GM18507 (cell line): ENCODE measurements at regions not wholly inside any gene's neighbourhood (a gene's known extent, or its start where the extent isn't known, plus 50 kb on each side); places are given as distances from the start of the nearest gene placed in this dataset.

Source experiments
- DNase-seq: peaks from one replicate; pipeline ENCODE4 v3.0.0; 2011; ENCODE audit warnings: low read depth; ENCODE audit not compliant: insufficient read length; ENCODE audit errors: extremely low spot score
- FAIRE-seq: peaks from 2 replicates; lab custom pipeline; 2011; peaks lifted over from hg19 to GRCh38; lab: Jason Lieb, UNC

- no peak for FAIRE-seq
- no peak for DNase-seq
Measured at GRCh38 chr2:7407906-7408680, 490.9 kb downstream of the RNF144A start.

GRCh38 chr2:7411691-7412090, 494.5 kb downstream of the RNF144A start:
- FAIRE-seq = no peak
- no peak for DNase-seq

- DNase-seq (no peak), FAIRE-seq (no peak)
Measured at GRCh38 chr2:7417845-7418742, 500.9 kb downstream of the RNF144A start.

- DNase-seq (no peak), FAIRE-seq (no peak)
Measured at GRCh38 chr2:7419186-7419585, 502.0 kb downstream of the RNF144A start.

GRCh38 chr2:7419814-7420311, 502.7 kb downstream of the RNF144A start:
- FAIRE-seq (no peak), DNase-seq (no peak)

GRCh38 chr2:7420530-7420929, 503.3 kb downstream of the RNF144A start:
- DNase-seq = no peak
- no peak for FAIRE-seq

- FAIRE-seq = no peak
- no peak for DNase-seq
Measured at GRCh38 chr2:7424481-7424880, 507.3 kb downstream of the RNF144A start.

GRCh38 chr2:7427293-7428060, 510.3 kb downstream of the RNF144A start:
- FAIRE-seq (peak; percentile 91), DNase-seq (peak; percentile 29)

GRCh38 chr2:7428454-7429204, 511.4 kb downstream of the RNF144A start:
- no peak for DNase-seq
- FAIRE-seq = no peak

GRCh38 chr2:7429733-7430132, 512.5 kb downstream of the RNF144A start:
- FAIRE-seq (no peak), DNase-seq (no peak)

GRCh38 chr2:7430421-7430868, 513.2 kb downstream of the RNF144A start:
- DNase-seq = no peak
- no peak for FAIRE-seq

GRCh38 chr2:7430869-7431641, 513.8 kb downstream of the RNF144A start:
- FAIRE-seq = peak; percentile 12
- DNase-seq = peak; percentile 25

GRCh38 chr2:7432436-7432835, 515.2 kb downstream of the RNF144A start:
- DNase-seq = no peak

GRCh38 chr2:7436096-7436906, 519.1 kb downstream of the RNF144A start:
- FAIRE-seq (no peak), DNase-seq (no peak)

More at GRCh38 chr2:7432436-7432835, 515.2 kb downstream of the RNF144A start:
- no peak for FAIRE-seq

- FAIRE-seq = no peak
- DNase-seq = no peak
Measured at GRCh38 chr2:7437141-7437540, 519.9 kb downstream of the RNF144A start.

- no peak for DNase-seq
- peak; percentile 59 for FAIRE-seq
Measured at GRCh38 chr2:7437716-7438632, 520.8 kb downstream of the RNF144A start.
